ENCODE measurements at regions not wholly inside any gene's neighbourhood (a gene's known extent, or its start where the extent isn't known, plus 50 kb on each side); places are given as distances from the start of the nearest gene placed in this dataset.

DNA sequence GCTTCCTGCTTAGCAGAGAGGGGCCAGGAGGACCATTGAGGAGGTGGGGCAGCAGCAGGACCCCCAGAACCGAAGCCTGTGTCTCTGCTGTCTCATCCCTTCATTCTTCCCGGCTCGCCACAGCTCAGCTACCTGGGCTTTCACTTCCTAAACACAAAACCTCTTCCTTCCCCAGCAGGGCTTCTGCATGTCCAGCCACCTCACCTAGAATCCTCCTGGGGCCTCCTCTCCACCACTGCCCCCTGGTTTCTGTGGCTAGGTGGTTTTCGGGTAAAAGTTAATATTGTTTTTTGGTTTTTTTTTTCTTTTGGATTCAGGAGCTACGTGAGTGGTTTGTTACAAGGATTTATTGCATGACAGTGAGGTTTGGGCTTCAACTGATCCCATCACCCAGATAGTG lies 61.8 kb upstream of the PABPC3 start:
- TF ChIP-seq, protein P1, sequence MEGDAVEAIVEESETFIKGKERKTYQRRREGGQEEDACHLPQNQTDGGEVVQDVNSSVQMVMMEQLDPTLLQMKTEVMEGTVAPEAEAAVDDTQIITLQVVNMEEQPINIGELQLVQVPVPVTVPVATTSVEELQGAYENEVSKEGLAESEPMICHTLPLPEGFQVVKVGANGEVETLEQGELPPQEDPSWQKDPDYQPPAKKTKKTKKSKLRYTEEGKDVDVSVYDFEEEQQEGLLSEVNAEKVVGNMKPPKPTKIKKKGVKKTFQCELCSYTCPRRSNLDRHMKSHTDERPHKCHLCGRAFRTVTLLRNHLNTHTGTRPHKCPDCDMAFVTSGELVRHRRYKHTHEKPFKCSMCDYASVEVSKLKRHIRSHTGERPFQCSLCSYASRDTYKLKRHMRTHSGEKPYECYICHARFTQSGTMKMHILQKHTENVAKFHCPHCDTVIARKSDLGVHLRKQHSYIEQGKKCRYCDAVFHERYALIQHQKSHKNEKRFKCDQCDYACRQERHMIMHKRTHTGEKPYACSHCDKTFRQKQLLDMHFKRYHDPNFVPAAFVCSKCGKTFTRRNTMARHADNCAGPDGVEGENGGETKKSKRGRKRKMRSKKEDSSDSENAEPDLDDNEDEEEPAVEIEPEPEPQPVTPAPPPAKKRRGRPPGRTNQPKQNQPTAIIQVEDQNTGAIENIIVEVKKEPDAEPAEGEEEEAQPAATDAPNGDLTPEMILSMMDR (IDR thresholded peaks at IDR 0.05) = no peak
- no peak for TF ChIP-seq POLR2A (IDR thresholded peaks at IDR 0.05)

Data from vagina (tissue), 2 donors.